Stimulated activated effector memory CD8-positive, alpha-beta T cell treated with anti-CD3 and anti-CD28 coated beads, Interleukin-12 subunit alpha, Interleukin-12 subunit beta, amount 100 ng/mL, for 72 hours (primary cell): ENCODE measurements at regions not wholly inside any gene's neighbourhood (a gene's known extent, or its start where the extent isn't known, plus 50 kb on each side); places are given as distances from the start of the nearest gene placed in this dataset.

Source experiments
- ATAC-seq: fragments of 150-1000 bp; cut with Tn5 transposase; 2 replicates; pipeline ENCODE4 v1.10.0; 2021
- DNase-seq, 2 donors: peaks; one replicate each; pipeline ENCODE4 v3.0.0; 2021 to 2022; ENCODE audit warnings: low spot score in 2 of 2
- H3K27ac Mint-ChIP-seq: one replicate; pipeline ENCODE4 v1.8.0; 2022; ENCODE audit warnings: mild to moderate bottlenecking, mixed read lengths
- H3K36me3 Mint-ChIP-seq: one replicate; pipeline ENCODE4 v1.8.0; 2022; ENCODE audit warnings: mild to moderate bottlenecking, mixed read lengths
- H3K4me1 Mint-ChIP-seq: one replicate; pipeline ENCODE4 v1.8.0; 2022; ENCODE audit warnings: mixed read lengths
- H3K4me3 Mint-ChIP-seq: one replicate; pipeline ENCODE4 v1.8.0; 2022; ENCODE audit warnings: mild to moderate bottlenecking, mixed read lengths
- H3K9me3 Mint-ChIP-seq: one replicate; pipeline ENCODE4 v1.8.0; 2022; ENCODE audit warnings: mixed read lengths

DNA sequence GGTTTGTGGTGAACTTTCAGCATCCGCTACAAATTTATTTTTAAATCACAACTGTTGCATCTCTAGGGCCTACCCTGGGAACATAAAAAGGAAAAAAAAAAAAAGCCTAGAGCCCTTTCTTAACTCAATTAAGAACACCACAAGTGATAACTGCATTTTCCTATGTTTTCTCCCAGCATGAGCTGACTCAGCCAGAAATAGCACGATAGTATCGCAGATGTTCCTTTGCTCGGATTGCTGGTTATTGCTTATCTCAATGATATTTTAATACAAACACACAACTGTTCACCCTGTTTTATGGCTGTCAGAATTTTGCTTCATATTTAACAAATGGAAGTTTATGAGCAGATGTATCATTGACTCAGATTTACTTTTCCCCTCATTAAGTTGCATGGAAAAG, 251.8 kb upstream of the SUCLG2 start:
- ATAC-seq (no peak), DNase-seq (no peak)
- H3K4me1 Mint-ChIP-seq: no peaks in the 10 kb centered on the region
- no peak overlapping the region for H3K27ac Mint-ChIP-seq
- no peaks in the 10 kb centered on the region for H3K9me3 Mint-ChIP-seq
- H3K4me3 Mint-ChIP-seq: no peak overlapping the region
- no peaks in the 10 kb centered on the region for H3K36me3 Mint-ChIP-seq

DNA sequence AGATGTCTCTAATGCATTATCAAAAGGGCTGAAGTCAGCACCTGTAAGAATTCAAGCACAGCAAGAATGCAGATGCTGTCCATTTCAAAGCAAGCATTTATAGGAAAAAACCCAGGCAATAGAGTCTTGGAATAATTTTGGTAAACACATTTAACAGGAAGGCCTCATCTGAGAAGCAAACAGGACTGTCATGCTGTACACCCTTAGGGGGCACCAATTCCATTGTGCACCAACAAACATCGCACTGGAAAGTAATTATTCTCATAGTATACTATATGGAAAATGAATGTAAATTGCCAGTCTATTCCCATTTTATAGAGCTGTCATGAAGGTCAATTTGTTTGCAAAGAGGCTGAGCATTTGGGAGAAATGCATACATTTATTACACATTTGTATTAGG, 247.3 kb upstream of the SUCLG2 start:
- no peak for ATAC-seq
- no peak overlapping the region for H3K27ac Mint-ChIP-seq
- no peak for DNase-seq
- no peak overlapping the region for H3K4me3 Mint-ChIP-seq
- H3K4me1 Mint-ChIP-seq: no peaks in the 10 kb centered on the region
- no peaks in the 10 kb centered on the region for H3K36me3 Mint-ChIP-seq
- no peaks in the 10 kb centered on the region for H3K9me3 Mint-ChIP-seq

DNA sequence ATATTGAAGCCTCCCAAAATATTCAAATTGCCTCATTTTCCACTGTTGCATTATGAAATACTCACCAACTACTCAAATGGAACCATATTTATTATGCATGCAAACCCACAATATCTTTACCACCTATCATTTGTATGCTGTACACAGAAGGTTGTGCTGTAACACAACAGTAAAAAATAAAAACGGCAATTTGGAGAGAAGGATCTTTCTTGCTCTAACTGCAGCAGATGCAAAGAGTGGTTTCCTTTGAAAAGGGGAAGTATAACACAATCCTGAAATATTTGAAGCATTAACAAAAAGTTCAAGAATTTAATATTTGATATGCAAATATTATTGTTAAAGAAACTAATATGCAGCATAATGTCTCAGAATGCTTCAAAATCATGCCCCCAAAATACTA, 244.5 kb upstream of the SUCLG2 start:
- Mint-ChIP-seq H3K9me3 (no peaks in the 10 kb centered on the region), H3K36me3 (no peaks in the 10 kb centered on the region), H3K4me3 (no peak overlapping the region), H3K27ac (no peak overlapping the region), H3K4me1 (no peaks in the 10 kb centered on the region)
- ATAC-seq: no peak
- DNase-seq: no peak

DNA sequence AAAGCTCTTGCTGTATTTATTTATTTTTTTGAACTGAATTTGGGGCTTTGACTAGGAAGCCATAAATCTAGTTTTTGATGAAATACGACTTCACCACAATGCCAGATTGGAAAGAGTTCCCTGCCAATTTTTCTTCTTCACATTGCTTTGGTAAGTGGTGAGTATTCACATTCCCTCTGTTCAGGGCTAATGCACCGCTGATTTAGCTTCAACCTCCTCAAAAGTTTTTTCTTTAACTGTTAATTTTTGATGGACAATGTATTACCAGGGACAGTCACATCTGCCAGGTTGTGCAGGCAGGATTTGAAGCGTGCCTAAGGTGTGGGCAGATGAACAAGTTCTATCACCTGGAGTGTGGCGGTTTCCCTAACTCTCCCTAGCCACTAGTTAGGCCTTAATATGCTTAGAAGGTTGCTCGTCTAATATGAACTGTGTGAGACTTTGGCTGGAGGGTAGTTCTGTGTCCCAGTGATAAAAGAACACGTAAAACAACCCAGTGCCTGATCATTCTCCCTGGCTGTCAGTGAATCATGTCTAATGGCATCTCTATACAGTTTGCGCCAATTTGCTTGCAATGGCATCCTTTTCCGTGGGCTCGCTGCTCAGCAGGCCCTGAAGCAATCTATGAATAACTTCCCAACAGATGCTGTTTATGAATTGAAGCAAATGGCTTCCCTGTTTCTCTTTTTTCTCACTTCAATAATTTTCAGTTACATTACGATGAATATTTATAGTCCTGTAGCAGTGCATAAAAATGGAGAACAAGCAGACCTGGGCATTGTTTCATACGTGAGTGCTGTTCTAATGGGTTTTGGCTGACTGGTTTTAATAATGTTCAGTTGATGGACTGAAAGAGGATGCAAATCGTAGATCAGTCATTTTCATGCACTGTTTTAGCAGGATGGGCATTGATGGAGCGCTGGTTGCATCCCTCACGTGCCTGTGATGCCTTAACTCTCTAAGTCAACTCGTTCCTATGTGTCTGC, 243.2 kb upstream of the SUCLG2 start:
- ATAC-seq (no peak), DNase-seq (no peak)
- Mint-ChIP-seq H3K36me3 (no peaks in the 10 kb centered on the region), H3K4me3 (no peak overlapping the region), H3K9me3 (no peaks in the 10 kb centered on the region), H3K27ac (no peak overlapping the region), H3K4me1 (no peaks in the 10 kb centered on the region)

DNA sequence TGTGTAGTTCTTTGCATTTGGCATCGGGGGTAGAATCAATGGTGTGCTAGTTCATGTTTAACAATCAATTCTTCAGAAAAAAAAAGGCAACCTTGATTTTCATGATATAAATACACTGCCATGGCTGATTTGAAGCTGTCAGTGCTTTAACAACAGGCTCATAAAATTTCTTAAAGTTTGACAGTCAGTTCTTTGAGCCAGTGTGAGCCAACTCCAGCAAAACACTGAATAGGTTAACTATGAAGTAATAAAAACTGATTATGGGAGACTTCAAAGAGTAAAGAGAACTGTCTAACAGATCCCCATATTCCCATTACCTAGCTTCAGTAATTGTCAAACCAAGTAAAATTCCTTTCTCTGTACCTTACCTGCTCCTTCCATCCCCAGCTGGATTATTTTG, 241.7 kb upstream of the SUCLG2 start:
- H3K4me3 Mint-ChIP-seq: no peak overlapping the region
- no peaks in the 10 kb centered on the region for H3K36me3 Mint-ChIP-seq
- no peaks in the 10 kb centered on the region for H3K4me1 Mint-ChIP-seq
- DNase-seq (no peak), ATAC-seq (no peak)
- H3K27ac Mint-ChIP-seq: no peak overlapping the region
- no peaks in the 10 kb centered on the region for H3K9me3 Mint-ChIP-seq

DNA sequence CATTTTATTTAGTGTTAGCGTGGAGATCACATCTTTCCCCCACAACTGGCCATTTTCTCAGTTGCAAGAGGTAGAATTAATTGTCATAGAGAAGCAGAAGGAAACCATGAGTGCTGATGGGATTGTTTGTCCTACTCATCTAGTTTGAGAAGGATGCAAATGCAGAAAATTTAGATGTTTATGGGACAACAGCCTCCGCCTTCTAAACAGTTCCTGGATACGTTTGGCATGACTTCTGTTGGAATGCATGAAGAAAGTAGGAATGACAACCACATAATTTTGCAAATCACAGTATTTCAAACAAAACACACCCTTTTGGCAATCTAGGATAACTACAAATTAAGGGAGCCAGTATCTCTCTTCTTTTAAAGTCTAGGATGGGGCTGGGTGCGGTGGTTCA, 240.1 kb upstream of the SUCLG2 start:
- DNase-seq: no peak
- Mint-ChIP-seq H3K4me1 (no peaks in the 10 kb centered on the region), H3K4me3 (no peak overlapping the region), H3K9me3 (peaks cover 3% of the 10 kb centered on the region), H3K27ac (no peak overlapping the region), H3K36me3 (no peaks in the 10 kb centered on the region)
- ATAC-seq: no peak

DNA sequence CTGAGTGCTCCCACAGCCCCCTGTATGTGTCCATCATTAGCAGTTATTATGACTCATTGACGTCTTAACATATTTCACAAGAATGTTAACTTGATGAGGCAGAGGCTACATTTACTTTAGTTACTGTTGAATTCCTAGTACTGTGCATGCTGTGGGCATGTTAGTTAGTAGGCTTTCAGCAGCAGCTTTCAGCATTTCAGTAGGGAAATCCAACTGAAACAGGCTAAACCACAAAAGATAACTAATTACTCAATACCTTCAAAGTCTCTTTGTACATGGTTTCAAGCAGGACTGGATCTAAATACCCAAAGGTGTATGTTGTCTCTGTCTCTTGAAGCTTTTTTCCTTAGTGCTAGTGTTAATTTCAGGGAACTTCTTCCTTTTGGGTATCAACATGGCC, 229.9 kb upstream of the SUCLG2 start:
- no peaks in the 10 kb centered on the region for H3K4me1 Mint-ChIP-seq
- ATAC-seq (no peak), DNase-seq (no peak)
- H3K4me3 Mint-ChIP-seq: no peak overlapping the region
- no peaks in the 10 kb centered on the region for H3K36me3 Mint-ChIP-seq
- H3K9me3 Mint-ChIP-seq: peaks cover 3% of the 10 kb centered on the region
- H3K27ac Mint-ChIP-seq: no peak overlapping the region

DNA sequence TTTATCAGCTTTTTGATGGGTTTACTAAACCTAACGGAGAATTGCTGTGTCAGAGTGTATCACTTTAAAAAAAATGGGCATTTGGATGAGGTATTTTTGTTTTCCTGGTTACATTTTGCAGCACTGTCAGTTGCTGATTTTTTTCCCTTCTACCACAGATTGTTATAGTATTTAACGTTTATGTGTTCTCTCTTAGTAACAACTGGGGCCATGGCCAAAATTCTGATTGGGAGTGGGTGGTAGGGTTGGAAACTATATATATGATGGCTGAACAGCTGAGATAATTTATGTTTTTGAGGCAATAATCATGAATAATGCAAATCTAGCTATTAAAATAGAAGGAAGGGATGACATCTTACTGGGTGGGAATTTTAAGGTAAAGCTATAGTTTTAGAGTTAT, 229.4 kb upstream of the SUCLG2 start:
- Mint-ChIP-seq H3K36me3 (no peaks in the 10 kb centered on the region), H3K4me1 (no peaks in the 10 kb centered on the region), H3K27ac (no peak overlapping the region), H3K9me3 (peaks cover 3% of the 10 kb centered on the region), H3K4me3 (no peak overlapping the region)
- DNase-seq (no peak), ATAC-seq (no peak)

DNA sequence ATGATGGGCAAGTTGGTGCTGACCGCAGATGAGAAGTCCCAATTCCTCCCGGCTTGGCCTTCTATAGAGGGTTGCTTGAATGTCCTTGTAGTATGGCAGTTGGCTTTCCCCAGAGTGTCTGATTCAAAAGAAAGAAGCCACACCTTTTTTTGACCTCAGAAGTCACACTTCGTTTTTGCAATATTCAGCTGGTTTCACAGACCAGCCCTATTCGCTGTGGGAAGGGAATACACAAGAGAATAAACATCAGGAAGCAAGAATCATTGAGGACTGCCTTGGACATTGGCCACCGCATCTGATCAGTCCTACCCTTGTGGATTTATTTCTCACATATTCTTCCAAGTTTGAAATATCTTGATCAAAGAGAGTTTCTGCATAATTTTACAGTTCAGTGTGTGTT, 228.6 kb upstream of the SUCLG2 start:
- no peak for ATAC-seq
- H3K36me3 Mint-ChIP-seq: no peaks in the 10 kb centered on the region
- peaks cover 3% of the 10 kb centered on the region for H3K9me3 Mint-ChIP-seq
- DNase-seq: no peak
- no peak overlapping the region for H3K27ac Mint-ChIP-seq
- no peaks in the 10 kb centered on the region for H3K4me1 Mint-ChIP-seq
- no peak overlapping the region for H3K4me3 Mint-ChIP-seq

DNA sequence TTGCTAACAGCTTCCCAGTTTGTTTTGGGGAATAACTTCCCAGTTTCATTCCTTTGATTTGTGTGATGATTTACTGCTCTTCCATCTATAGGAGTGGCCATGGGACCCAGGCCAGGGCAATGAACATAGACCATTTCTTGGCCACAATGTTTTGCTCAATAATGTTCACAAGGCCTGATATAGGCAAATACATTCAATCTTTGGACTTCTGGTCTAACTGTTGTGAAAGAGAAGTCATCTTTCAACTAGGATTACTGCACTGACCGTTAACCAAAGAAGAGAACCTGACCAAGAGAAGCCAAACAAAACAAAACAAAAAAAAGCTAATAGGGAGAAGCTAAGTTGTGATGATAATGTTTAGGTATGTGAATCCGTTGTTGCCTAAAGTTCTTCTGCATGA, 221.8 kb upstream of the SUCLG2 start:
- Mint-ChIP-seq H3K4me1 (no peaks in the 10 kb centered on the region), H3K27ac (no peak overlapping the region), H3K36me3 (no peaks in the 10 kb centered on the region), H3K9me3 (no peaks in the 10 kb centered on the region), H3K4me3 (no peak overlapping the region)
- no peak for DNase-seq
- ATAC-seq: no peak

DNA sequence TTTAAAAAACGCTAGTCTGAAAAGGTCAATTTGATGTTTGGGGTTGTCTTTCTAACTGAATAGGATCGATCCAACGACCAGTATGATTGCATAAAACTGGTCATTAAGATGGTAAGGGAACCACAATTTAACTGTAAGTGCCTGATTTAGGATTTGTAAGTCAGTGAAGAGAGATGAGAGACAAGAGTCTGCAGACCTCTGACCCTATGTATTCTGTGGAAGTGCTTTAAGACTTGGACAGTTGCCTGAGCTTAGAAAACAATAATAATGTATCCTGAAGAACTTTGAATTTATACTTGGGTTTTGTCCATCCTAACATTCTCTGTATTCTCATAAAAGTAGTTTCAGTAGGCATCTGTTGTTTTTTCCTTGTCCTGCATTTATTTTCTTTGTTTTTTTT, 221.4 kb upstream of the SUCLG2 start:
- no peak for ATAC-seq
- H3K36me3 Mint-ChIP-seq: no peaks in the 10 kb centered on the region
- H3K9me3 Mint-ChIP-seq: no peaks in the 10 kb centered on the region
- no peak overlapping the region for H3K27ac Mint-ChIP-seq
- no peak overlapping the region for H3K4me3 Mint-ChIP-seq
- no peak for DNase-seq
- H3K4me1 Mint-ChIP-seq: no peaks in the 10 kb centered on the region

DNA sequence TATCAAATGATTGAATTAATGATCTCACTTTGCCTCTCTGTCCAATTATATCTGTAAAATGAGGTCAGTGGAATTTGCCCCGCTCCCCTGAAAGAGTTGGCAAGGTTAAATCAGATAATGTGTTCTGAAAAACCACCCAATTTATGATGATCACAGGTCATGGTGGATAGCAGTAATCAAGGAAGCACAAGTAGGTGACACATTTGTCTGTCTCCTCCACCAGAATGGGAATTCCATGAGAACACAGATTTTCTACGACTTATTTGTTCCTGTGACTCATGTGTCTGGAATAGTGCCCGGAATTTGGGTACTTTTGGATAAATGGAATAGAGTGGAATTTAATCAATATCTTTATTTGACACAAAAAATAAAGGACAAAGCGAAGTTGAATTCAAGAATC, 220.9 kb upstream of the SUCLG2 start:
- no peaks in the 10 kb centered on the region for H3K4me1 Mint-ChIP-seq
- ATAC-seq (no peak), DNase-seq (no peak)
- H3K27ac Mint-ChIP-seq: no peak overlapping the region
- H3K9me3 Mint-ChIP-seq: no peaks in the 10 kb centered on the region
- H3K4me3 Mint-ChIP-seq: no peak overlapping the region
- H3K36me3 Mint-ChIP-seq: no peaks in the 10 kb centered on the region

DNA sequence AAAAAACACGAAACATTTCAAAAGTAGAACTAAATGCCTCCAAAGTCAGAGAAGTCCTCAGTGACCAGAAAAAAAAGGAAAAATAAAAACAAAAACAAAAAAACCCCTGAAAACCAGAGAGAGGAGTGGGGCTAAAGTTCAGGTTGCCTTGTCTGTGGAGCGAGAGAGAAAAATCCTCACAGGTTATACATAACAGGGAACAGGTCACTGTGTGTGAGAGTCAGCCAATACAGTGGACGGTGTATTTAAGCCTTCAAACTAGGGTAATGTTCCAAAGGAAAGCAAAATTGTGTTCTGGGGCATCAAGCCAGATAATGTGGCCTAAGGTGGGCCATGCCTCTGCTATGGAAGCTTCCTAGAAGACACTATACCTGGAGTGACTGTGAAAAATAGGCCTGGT, 216.1 kb upstream of the SUCLG2 start:
- DNase-seq (no peak), ATAC-seq (no peak)
- H3K9me3 Mint-ChIP-seq: peaks cover 2% of the 10 kb centered on the region
- H3K27ac Mint-ChIP-seq: no peak overlapping the region
- no peaks in the 10 kb centered on the region for H3K36me3 Mint-ChIP-seq
- no peaks in the 10 kb centered on the region for H3K4me1 Mint-ChIP-seq
- no peak overlapping the region for H3K4me3 Mint-ChIP-seq

DNA sequence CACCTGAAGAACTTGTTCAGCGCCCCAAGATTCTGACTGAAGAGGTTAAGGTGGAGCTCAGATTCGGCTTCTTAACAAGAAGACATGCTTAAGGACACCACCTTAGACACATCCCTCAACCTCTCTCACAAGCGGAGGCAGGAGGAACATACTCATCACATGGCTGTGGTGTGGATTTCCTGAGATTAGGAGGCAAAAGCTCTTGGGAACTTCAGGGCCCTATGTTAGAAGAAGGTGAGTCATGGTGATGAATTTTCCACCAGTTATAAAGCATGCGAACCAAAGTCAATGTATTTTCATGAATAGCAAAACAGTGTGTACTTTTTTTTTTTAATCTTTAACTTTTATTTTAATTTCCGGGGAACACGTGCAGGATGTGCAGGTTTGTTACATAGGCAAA, 212.2 kb upstream of the SUCLG2 start:
- DNase-seq: no peak
- Mint-ChIP-seq H3K4me3 (no peak overlapping the region), H3K4me1 (no peaks in the 10 kb centered on the region), H3K9me3 (peaks cover 2% of the 10 kb centered on the region), H3K27ac (no peak overlapping the region), H3K36me3 (no peaks in the 10 kb centered on the region)
- no peak for ATAC-seq

DNA sequence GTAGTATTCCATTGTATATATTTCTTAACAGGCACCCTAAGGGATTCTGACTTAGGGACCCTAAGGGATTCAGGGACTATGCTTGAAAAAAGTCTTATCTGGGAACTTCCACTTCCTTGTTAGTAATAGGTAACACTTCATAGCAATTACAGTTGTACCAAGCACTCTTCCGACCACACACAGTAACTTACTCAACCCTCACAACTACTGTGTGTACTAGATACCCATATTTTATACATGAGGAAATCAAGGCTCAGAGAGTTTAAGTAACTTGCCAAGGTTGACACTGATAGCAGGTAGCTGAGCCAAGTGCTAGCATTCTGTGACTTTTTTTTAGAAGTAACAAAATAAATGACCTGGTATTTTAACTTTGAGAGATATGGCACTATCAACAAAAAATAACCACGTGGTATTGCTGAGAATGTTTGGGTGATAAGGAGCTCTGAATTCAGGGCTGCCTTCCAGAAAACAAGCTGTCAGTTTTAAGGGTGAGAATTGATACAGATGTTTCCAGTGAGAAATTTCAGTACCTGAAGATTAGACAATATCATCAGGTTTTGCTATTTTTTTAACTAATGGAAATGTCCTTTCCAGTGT, 210.3 kb upstream of the SUCLG2 start:
- H3K27ac Mint-ChIP-seq: no peak overlapping the region
- no peaks in the 10 kb centered on the region for H3K4me1 Mint-ChIP-seq
- H3K4me3 Mint-ChIP-seq: no peak overlapping the region
- DNase-seq (no peak), ATAC-seq (no peak)
- peaks cover 2% of the 10 kb centered on the region for H3K9me3 Mint-ChIP-seq
- H3K36me3 Mint-ChIP-seq: no peaks in the 10 kb centered on the region

DNA sequence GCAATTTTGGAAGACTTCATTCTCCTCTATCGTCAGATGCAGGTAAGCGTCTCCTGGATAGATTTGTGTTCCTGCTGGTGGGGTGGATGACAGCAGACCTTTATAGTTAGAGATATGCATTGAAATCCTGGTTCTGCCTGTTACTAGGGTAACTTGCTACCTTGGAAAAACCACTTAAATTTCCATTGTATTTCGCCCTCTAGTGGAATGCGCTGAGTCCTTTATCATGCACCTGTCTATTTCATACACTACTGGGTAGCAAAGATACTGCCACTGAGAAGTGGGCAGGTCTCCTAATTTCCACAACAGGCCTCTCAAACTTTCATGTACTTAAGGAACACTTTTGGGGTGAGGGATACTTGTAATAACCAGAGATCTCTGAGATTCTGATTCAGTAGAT, 209.5 kb upstream of the SUCLG2 start:
- H3K4me3 Mint-ChIP-seq: no peak overlapping the region
- H3K36me3 Mint-ChIP-seq: no peaks in the 10 kb centered on the region
- ATAC-seq: no peak
- no peak for DNase-seq
- peaks cover 2% of the 10 kb centered on the region for H3K9me3 Mint-ChIP-seq
- H3K4me1 Mint-ChIP-seq: no peaks in the 10 kb centered on the region
- H3K27ac Mint-ChIP-seq: no peak overlapping the region
